ENCODE measurements at regions not wholly inside any gene's neighbourhood (a gene's known extent, or its start where the extent isn't known, plus 50 kb on each side); places are given as distances from the start of the nearest gene placed in this dataset.
"Not testable (repeated sequence)": the region's sequence is repeated elsewhere in the genome, so short reads cannot be mapped to it uniquely, and the experiment has no call there.

GRCh38 chr9:74369844-74370243, 127.3 kb upstream of the RORB start:
- FAIRE-seq = no peak

DNA sequence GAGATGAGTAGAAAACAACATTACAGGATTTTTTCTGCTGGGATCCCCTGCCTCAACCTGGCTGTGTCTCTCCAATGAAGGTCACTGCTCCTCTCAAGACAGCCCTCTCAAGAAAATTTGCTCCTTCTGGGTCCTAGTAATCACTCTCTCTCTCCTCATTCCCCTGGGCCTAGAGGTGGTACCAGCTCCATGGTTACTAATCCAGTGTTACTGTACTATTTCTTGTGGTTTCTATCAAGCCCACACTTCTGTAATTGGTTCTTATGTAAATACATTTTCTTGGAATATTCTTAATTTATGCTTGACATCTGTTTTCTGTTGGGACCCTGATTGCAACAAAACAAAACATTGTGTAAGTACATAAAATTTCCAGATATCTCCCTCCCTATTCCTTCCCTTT, 123.8 kb upstream of the RORB start:
- no peak for FAIRE-seq

- peak; percentile 70 for FAIRE-seq
Measured at GRCh38 chr9:74379718-74380117, 117.4 kb upstream of the RORB start.

DNA sequence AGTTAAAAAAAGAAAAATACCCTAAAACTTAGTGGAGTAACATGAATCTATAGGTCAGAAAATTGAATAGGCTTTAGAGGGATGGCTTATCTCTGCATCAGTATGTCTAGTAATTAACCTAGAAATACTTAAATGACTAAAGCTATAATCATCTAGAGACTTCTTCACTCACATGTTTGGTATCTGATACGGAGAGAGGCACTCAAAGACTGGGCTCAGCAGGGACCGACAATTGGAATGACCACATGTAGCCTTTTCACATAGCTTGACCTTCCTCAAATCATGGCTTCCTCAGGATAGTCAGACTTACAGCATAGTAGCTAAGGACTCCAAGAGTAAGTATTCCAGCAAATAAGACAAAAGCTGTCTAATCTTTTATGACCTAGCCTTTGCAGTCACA, 105.3 kb upstream of the RORB start:
- no peak for FAIRE-seq

GRCh38 chr9:74403581-74403980, 93.6 kb upstream of the RORB start:
- FAIRE-seq = no peak

DNA sequence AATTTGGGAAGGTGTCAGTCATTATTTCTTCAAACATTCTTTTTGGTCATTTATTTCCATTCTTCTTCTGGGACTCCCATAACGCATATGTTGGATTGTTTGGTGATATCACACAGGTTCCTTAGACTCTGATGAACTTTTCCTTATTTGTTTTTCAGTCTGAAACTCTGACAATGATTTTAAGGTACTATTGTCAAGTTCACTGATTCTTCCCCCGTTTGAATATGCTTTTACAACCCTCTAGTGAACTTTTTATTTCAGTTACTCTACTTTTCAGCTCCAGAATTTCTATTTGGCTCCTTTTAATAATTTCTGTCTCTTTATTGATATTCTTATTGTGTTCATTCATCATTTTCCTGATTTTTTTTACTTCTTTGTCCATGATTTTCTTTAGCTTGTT, 92.5 kb upstream of the RORB start:
- FAIRE-seq = no peak

- FAIRE-seq = no peak
Measured at GRCh38 chr9:74407166-74407565, 90.0 kb upstream of the RORB start.

GRCh38 chr9:74412236-74412979, 84.7 kb upstream of the RORB start:
- FAIRE-seq = no peak

DNA sequence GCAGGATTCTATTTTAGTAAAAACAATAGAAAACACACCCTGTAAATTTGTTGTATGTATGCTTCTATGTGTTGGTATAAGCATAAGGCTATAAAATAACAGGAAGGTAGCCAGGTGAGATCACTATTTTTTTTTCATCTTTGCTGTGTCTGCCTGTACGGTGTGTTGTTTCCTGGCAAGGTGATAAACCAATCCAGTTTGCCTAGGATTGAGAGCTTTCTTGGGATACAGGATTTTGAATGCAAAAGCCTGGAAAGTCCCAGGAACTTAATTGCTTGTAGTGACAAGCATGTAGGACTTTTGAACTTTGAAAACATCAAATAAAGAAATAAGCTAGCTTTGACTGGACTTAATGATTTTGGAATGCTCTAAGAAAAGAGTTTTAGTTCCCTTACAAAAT, 83.3 kb upstream of the RORB start:
- FAIRE-seq = no peak

DNA sequence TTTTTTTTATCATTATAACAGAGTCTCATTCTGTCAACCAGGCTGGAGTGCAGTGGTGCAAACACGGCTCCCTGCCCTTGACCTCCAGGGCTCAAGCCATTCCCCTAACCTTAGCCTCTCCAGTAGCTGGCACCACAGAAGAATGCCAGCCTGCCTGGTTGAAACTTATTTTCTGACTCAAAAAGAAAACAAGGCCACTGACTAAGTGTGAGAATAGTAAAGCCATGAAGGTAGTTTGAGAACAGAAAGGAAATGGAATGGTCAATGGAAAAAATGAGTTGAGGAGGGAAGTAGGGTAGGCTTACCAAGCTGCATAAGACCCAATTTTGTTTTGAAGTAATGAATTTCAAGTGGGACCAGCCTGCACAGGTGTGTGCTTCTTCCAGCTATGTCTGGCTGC, 82.8 kb upstream of the RORB start:
- FAIRE-seq = no peak

GRCh38 chr9:74415995-74416394, 81.1 kb upstream of the RORB start:
- FAIRE-seq = no peak

GRCh38 chr9:74424488-74424887, 72.6 kb upstream of the RORB start:
- FAIRE-seq = not testable (repeated sequence)

- FAIRE-seq = no peak
Measured at GRCh38 chr9:74431467-74431866, 65.7 kb upstream of the RORB start.

DNA sequence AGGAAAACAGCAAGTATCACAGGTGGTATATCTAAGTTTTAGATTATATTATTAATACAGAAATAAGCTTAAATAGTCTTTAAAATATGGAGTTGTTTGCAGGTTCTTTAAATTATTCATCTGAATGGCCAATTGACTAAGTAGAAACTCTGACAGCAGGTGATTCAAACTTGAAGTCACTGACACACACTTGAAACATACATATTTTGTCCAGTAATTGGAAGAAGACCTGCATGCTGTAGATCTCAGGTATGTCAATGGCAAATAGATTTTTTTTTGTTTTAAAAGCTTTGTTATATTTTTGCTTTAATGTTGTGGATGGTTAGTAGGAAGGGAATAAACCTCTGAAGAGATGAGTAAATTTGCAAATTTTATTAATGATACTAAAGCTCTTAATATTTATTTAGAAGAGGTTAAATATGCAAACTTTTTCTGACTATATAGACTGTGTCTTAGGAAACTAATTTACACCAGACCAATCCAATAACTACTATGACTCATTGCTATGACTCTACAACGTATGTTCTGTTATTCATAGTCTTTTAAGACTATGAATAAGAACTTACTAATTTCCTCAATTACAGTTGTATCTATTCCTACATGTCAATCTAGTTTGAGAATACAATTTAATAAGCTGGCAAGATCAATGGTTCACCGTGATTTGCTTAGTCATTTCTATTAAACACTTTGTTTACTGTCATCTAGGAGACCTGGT, 53.9 kb upstream of the RORB start:
- no peak for FAIRE-seq

- FAIRE-seq = no peak
Measured at GRCh38 chr9:74444369-74444768, 52.8 kb upstream of the RORB start.
